SK-N-SH (cell line): ENCODE measurements at regions not wholly inside any gene's neighbourhood (a gene's known extent, or its start where the extent isn't known, plus 50 kb on each side); places are given as distances from the start of the nearest gene placed in this dataset.

Experiments
- CTCF ChIA-PET: fragments of 300-600, 350-600 bp; formaldehyde crosslinking; extraction: SDS; loops from one replicate; lab custom pipeline; 2021; lab: Yijun Ruan, JAX
- POLR2A ChIA-PET: fragments of 350-600 bp; sonication (Branson Sonifier 250); formaldehyde crosslinking; extraction: SDS; loops from one replicate; lab custom pipeline; 2020; ENCODE audit warnings: antibody characterized with exemption, inconsistent platforms; lab: Yijun Ruan, JAX
- DNase-seq: peaks from one replicate; pipeline ENCODE4 v3.0.0; 2012
- H2AFZ ChIP-seq: fragments of 200-600 bp; sonication (generic); 2 replicates; pipeline ENCODE4 v1.8.1; 2016; ENCODE audit warnings: antibody characterized with exemption, mild to moderate bottlenecking, low read depth
- H3F3A ChIP-seq: fragments of 200-600 bp; sonication (generic); replicated peaks from 2 replicates; pipeline ENCODE3; 2016; ENCODE audit warnings: antibody characterized with exemption, mild to moderate bottlenecking; ENCODE audit not compliant: insufficient read depth
- H3K27ac ChIP-seq, 2 experiments: fragments of 200-500 bp in 1 of 2; fragments of 200-600 bp in 1 of 2; sonication (Bioruptor generic) in 1 of 2; sonication (generic), shearing (Covaris generic) in 1 of 2; 2 replicates each; pipeline versions ENCODE4 v1.5.1 to v1.6.1; 2014 to 2016; ENCODE audit warnings: low read depth in 2 of 2, inconsistent platforms in 1 of 2, low read length in 1 of 2, mild to moderate bottlenecking in 1 of 2, mixed read lengths in 1 of 2
- H3K27me3 ChIP-seq: fragments of 200-600 bp; sonication (generic), shearing (Covaris generic); 2 replicates; pipeline ENCODE4 v1.6.1; 2016; ENCODE audit warnings: mixed run types; ENCODE audit not compliant: insufficient read depth
- H3K36me3 ChIP-seq, 2 experiments: fragments of 200-500 bp in 1 of 2; fragments of 200-600 bp in 1 of 2; sonication (Bioruptor generic) in 1 of 2; sonication (generic) in 1 of 2; replicated peaks in 1 of 2; 2 replicates each; pipeline versions ENCODE3 to v1.5.1; 2014 to 2016; ENCODE audit warnings: low read length in 1 of 2, mild to moderate bottlenecking in 1 of 2; ENCODE audit not compliant: insufficient read depth in 2 of 2, control insufficient read depth in 1 of 2
- H3K4me1 ChIP-seq, 2 experiments: fragments of 200-500 bp in 1 of 2; fragments of 200-600 bp in 1 of 2; sonication (Bioruptor generic) in 1 of 2; sonication (generic), shearing (Covaris generic) in 1 of 2; 2 replicates each; pipeline versions ENCODE4 v1.5.1 to v1.6.1; 2014 to 2016; ENCODE audit warnings: low read depth in 1 of 2, low read length in 1 of 2, mixed run types in 1 of 2; ENCODE audit not compliant: insufficient read depth in 2 of 2, control insufficient read depth in 1 of 2
- H3K4me2 ChIP-seq: fragments of 200-600 bp; sonication (generic), shearing (Covaris generic); 2 replicates; pipeline ENCODE4 v1.6.1; 2017; ENCODE audit warnings: mixed run types
- H3K4me3 ChIP-seq, 2 experiments: fragments of 200-500 bp in 1 of 2; fragments of 200-600 bp in 1 of 2; sonication (Bioruptor generic) in 1 of 2; sonication (generic), shearing (Covaris generic) in 1 of 2; 2 replicates each; pipeline versions ENCODE4 v1.5.1 to v1.8.1; 2014 to 2016; ENCODE audit warnings: low read depth in 2 of 2, inconsistent platforms in 1 of 2, low read length in 1 of 2, mild to moderate bottlenecking in 1 of 2, mixed read lengths in 1 of 2, moderate library complexity in 1 of 2
- H3K79me2 ChIP-seq: fragments of 200-600 bp; sonication (generic); 2 replicates; pipeline ENCODE4 v1.8.1; 2017; ENCODE audit warnings: mild to moderate bottlenecking; ENCODE audit not compliant: insufficient read depth
- H3K9ac ChIP-seq: fragments of 200-600 bp; sonication (generic); 2 replicates; pipeline ENCODE4 v1.6.1; 2017; ENCODE audit warnings: mixed run types
- H3K9me2 ChIP-seq: fragments of 200-600 bp; sonication (generic); 2 replicates; pipeline ENCODE4 v1.6.1; 2017; ENCODE audit warnings: mixed run types
- H3K9me3 ChIP-seq: fragments of 200-600 bp; sonication (generic); 2 replicates; pipeline ENCODE4 v1.6.1; 2017; ENCODE audit warnings: mixed run types, mild to moderate bottlenecking, moderate library complexity
- H4K20me1 ChIP-seq: fragments of 200-600 bp; sonication (generic); 2 replicates; pipeline ENCODE4 v1.6.1; 2017; ENCODE audit warnings: mild to moderate bottlenecking, mixed run types; ENCODE audit not compliant: insufficient read depth
- FOSL2 ChIP-seq: IDR thresholded peaks from 2 replicates; pipeline ENCODE4 v1.4.0; 2012; ENCODE audit warnings: low read depth, mild to moderate bottlenecking, moderate library complexity, borderline replicate concordance
- FOXM1 ChIP-seq: IDR thresholded peaks from 2 replicates; pipeline ENCODE4 v1.4.0; 2012; ENCODE audit warnings: low read depth, mild to moderate bottlenecking
- RAD21 ChIP-seq: IDR thresholded peaks from 2 replicates; pipeline ENCODE4 v1.6.1; 2012; ENCODE audit warnings: mild to moderate bottlenecking, low read length
- RCOR1 ChIP-seq: fragments of 150-350 bp; IDR thresholded peaks from 2 replicates; pipeline ENCODE4 v1.6.1; 2017; ENCODE audit warnings: antibody characterized with exemption, low read length
- RFX5 ChIP-seq: IDR thresholded peaks from 2 replicates; pipeline ENCODE4 v1.6.1; 2012; ENCODE audit warnings: mild to moderate bottlenecking, improper control_type of control experiment, low read length
- RXRA ChIP-seq: IDR thresholded peaks from 2 replicates; pipeline ENCODE4 v1.4.0; 2012; ENCODE audit warnings: low read depth, mild to moderate bottlenecking, borderline replicate concordance
- TAF1 ChIP-seq: IDR thresholded peaks from 2 replicates; pipeline ENCODE4 v1.6.1; 2012; ENCODE audit warnings: low read depth, mild to moderate bottlenecking, low read length, moderate library complexity, borderline replicate concordance
- TEAD4 ChIP-seq: IDR thresholded peaks from 2 replicates; pipeline ENCODE4 v1.4.0; 2012; ENCODE audit warnings: mild to moderate bottlenecking, borderline replicate concordance; ENCODE audit not compliant: insufficient read depth
- YY1 ChIP-seq: IDR thresholded peaks from 2 replicates; pipeline ENCODE4 v1.4.0; 2012; ENCODE audit warnings: low read depth, mild to moderate bottlenecking
- WGBS: methylation state at CpG from one replicate; pipeline ENCODE4 v1.1.6; 2017; ENCODE audit warnings: low lambda C conversion rate; 5-methylcytosine and 5-hydroxymethylcytosine counted together
- TF ChIP-seq, protein P1 (sequence below): fragments of 150-350 bp; IDR thresholded peaks from 2 replicates; pipeline ENCODE4 v1.6.1; 2017; ENCODE audit warnings: antibody characterized with exemption, low read length, low read depth, borderline replicate concordance
- TF ChIP-seq, protein P2 (sequence below): fragments of 200-600 bp; sonication (generic); IDR thresholded peaks from 2 replicates; pipeline ENCODE4 v1.6.1; 2017; ENCODE audit warnings: antibody characterized with exemption, mild to moderate bottlenecking, moderate library complexity
- TF ChIP-seq, protein P3 (sequence below): fragments of 150-350 bp; IDR thresholded peaks from 2 replicates; pipeline ENCODE4 v1.6.1; 2016; ENCODE audit warnings: mild to moderate bottlenecking, low read depth, low read length

DNA sequence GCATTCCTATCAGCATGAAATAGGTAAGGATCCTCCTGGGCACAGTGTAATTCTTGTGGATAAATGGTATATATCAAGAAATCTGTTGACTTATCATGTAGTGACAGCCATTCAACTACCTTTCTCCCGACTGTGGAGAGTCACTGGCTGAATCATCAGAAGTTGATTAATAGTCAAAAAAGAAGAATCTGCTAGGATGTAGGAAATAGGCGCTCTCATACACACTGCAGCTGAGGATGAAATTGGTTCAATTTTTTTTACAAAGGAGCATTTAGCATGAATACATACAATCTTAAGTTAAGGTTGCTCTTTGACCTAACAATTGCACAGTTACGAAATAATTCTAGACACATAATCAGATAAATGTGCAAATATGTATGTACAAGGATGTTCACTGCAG lies 486.8 kb downstream of the ADGRL2 start:
- no peak overlapping the region for H3K9ac ChIP-seq
- DNase-seq: no peak
- CTCF ChIA-PET: no interaction called here

DNA sequence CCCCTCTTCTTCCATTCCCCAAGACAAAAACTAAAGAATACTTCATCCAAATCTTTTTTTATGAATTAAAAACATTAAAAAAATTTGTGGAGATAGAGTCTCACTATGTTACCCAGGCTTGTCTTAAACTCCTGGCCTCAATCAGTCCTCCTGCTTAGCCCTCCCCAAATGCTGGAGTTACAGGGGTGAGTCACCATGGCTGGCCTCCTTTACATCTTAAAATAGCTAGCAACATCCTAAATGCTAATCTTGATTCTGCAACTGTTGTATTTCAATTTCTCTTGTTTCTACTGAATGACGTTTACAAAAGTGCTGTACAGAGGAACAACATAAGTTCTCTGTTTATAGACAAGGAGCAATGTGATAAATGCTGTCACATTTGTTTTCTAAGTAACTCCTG lies 483.5 kb downstream of the ADGRL2 start:
- Histone ChIP-seq H3K4me3 (no peak overlapping the region), H3K79me2 (no peaks in the 10 kb centered on the region), H3K9me3 (no peaks in the 10 kb centered on the region), H3K9me2 (no peaks in the 10 kb centered on the region), H3K4me2 (no peak overlapping the region), H3K27me3 (no peaks in the 10 kb centered on the region), H3K27ac (no peak overlapping the region), H4K20me1 (no peaks in the 10 kb centered on the region), H2AFZ (no peak overlapping the region), H3F3A (no peaks in the 10 kb centered on the region), H3K36me3 (no peaks in the 10 kb centered on the region), H3K4me1 (no peaks in the 10 kb centered on the region), H3K9ac (no peak overlapping the region)
- TF ChIP-seq TAF1: no peak
- no peak for TF ChIP-seq FOXM1
- no peak for TF ChIP-seq YY1
- TF ChIP-seq TEAD4: no peak
- 23% methylated on average over 1 of the region's 1 CpG for whole genome bisulfite sequencing
- CTCF ChIA-PET: no interaction called here
- POLR2A ChIA-PET: no interaction called here
- DNase-seq: no peak

More for the DNA sequence above, 486.8 kb downstream of the ADGRL2 start:
- Histone ChIP-seq H3K4me1 (no peaks in the 10 kb centered on the region), H3K9me2 (no peaks in the 10 kb centered on the region)
- TF ChIP-seq, protein P1, sequence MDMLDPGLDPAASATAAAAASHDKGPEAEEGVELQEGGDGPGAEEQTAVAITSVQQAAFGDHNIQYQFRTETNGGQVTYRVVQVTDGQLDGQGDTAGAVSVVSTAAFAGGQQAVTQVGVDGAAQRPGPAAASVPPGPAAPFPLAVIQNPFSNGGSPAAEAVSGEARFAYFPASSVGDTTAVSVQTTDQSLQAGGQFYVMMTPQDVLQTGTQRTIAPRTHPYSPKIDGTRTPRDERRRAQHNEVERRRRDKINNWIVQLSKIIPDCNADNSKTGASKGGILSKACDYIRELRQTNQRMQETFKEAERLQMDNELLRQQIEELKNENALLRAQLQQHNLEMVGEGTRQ: no peak
- TF ChIP-seq FOSL2 (no peak), RAD21 (no peak), RFX5 (no peak), RXRA (no peak), RCOR1 (no peak)
- TF ChIP-seq, protein P2, sequence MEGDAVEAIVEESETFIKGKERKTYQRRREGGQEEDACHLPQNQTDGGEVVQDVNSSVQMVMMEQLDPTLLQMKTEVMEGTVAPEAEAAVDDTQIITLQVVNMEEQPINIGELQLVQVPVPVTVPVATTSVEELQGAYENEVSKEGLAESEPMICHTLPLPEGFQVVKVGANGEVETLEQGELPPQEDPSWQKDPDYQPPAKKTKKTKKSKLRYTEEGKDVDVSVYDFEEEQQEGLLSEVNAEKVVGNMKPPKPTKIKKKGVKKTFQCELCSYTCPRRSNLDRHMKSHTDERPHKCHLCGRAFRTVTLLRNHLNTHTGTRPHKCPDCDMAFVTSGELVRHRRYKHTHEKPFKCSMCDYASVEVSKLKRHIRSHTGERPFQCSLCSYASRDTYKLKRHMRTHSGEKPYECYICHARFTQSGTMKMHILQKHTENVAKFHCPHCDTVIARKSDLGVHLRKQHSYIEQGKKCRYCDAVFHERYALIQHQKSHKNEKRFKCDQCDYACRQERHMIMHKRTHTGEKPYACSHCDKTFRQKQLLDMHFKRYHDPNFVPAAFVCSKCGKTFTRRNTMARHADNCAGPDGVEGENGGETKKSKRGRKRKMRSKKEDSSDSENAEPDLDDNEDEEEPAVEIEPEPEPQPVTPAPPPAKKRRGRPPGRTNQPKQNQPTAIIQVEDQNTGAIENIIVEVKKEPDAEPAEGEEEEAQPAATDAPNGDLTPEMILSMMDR: no peak
- TF ChIP-seq, protein P3, sequence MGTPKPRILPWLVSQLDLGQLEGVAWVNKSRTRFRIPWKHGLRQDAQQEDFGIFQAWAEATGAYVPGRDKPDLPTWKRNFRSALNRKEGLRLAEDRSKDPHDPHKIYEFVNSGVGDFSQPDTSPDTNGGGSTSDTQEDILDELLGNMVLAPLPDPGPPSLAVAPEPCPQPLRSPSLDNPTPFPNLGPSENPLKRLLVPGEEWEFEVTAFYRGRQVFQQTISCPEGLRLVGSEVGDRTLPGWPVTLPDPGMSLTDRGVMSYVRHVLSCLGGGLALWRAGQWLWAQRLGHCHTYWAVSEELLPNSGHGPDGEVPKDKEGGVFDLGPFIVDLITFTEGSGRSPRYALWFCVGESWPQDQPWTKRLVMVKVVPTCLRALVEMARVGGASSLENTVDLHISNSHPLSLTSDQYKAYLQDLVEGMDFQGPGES: no peak
- TF ChIP-seq, all 33 proteins: peak for 0
- POLR2A ChIA-PET: no interaction called here
- H3F3A ChIP-seq: no peaks in the 10 kb centered on the region
- H3K27me3 ChIP-seq: no peaks in the 10 kb centered on the region
- no peaks in the 10 kb centered on the region for H3K36me3 ChIP-seq
- no peaks in the 10 kb centered on the region for H3K79me2 ChIP-seq
- no peaks in the 10 kb centered on the region for H4K20me1 ChIP-seq
- no peak overlapping the region for H3K4me2 ChIP-seq
- no peak overlapping the region for H3K27ac ChIP-seq
- WGBS: 42% methylated on average over 3 of the region's 3 CpGs
- H3K4me3 ChIP-seq: no peak overlapping the region
- no peak overlapping the region for H2AFZ ChIP-seq
- H3K9me3 ChIP-seq: no peaks in the 10 kb centered on the region
